ENCODE measurements at regions not wholly inside any gene's neighbourhood (a gene's known extent, or its start where the extent isn't known, plus 50 kb on each side); places are given as distances from the start of the nearest gene placed in this dataset.

DNA sequence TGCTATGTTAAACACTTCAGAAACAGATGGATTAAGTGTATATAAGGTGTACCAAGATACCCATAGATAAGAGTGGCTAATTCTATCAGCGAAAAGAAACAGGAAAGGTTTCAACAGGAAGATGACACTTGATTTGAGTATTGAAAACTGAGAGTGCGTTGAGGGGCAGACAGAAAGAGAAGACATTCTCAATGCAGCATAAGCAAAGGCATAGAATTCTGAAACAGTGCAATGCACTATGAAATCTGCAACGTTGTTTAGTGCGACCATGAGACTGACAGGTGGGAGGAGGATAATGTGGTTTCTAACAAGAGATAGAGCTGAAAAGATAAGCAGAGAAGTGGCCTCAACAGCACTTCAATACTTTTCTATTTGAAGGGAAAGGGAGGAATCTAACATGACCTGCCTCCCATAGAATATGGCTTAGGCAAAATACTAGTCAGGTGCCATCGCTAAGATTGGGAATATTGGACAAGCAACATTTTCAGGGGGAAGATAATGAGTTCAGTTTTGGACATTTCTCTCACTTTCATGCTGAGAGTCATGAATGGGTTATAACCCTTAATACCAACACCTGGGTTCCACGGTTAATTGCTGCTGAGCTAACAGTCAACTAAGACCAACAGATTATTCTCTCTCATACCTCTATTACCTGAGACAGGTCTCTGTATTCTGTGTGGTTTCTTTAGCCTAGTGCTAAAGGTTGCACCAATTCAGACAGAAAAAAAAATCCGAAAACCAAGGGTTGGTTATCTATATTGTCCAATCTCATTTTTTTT, 312.9 kb upstream of the ARID1B start:
- TF ChIP-seq, protein P1, sequence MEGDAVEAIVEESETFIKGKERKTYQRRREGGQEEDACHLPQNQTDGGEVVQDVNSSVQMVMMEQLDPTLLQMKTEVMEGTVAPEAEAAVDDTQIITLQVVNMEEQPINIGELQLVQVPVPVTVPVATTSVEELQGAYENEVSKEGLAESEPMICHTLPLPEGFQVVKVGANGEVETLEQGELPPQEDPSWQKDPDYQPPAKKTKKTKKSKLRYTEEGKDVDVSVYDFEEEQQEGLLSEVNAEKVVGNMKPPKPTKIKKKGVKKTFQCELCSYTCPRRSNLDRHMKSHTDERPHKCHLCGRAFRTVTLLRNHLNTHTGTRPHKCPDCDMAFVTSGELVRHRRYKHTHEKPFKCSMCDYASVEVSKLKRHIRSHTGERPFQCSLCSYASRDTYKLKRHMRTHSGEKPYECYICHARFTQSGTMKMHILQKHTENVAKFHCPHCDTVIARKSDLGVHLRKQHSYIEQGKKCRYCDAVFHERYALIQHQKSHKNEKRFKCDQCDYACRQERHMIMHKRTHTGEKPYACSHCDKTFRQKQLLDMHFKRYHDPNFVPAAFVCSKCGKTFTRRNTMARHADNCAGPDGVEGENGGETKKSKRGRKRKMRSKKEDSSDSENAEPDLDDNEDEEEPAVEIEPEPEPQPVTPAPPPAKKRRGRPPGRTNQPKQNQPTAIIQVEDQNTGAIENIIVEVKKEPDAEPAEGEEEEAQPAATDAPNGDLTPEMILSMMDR (IDR thresholded peaks at IDR 0.05 in 2 of 3, conservative IDR thresholded peaks at IDR 0.05 in 1 of 3; ENCODE audit: borderline replicate concordance in 1 of 3, insufficient read depth in 1 of 3, low read depth in 2 of 3, low read length in 2 of 3) = no peak
- no peak for TF ChIP-seq FOSL1 (IDR thresholded peaks at IDR 0.05; ENCODE audit: low read depth)
